Muscle layer of colon (tissue), 2 donors: ENCODE measurements at regions not wholly inside any gene's neighbourhood (a gene's known extent, or its start where the extent isn't known, plus 50 kb on each side); places are given as distances from the start of the nearest gene placed in this dataset.

ENCODE experiments used
- H3K27ac ChIP-seq: one replicate; pipeline ENCODE4 v1.7.0; 2013; ENCODE audit warnings: low read depth, mild to moderate bottlenecking, low read length, moderate library complexity
- H3K27me3 ChIP-seq, 2 donors: one replicate each; pipeline ENCODE4 v1.7.0; 2013; ENCODE audit warnings: low read length in 2 of 2, mild to moderate bottlenecking in 2 of 2; ENCODE audit not compliant: insufficient read depth in 2 of 2, control insufficient read depth in 1 of 2
- H3K36me3 ChIP-seq: one replicate; pipeline ENCODE4 v1.7.0; 2013; ENCODE audit warnings: mild to moderate bottlenecking, low read length; ENCODE audit not compliant: insufficient read depth
- H3K4me1 ChIP-seq: one replicate; pipeline ENCODE4 v1.7.0; 2013; ENCODE audit warnings: mild to moderate bottlenecking, low read length; ENCODE audit not compliant: insufficient read depth
- H3K4me3 ChIP-seq, 2 donors: one replicate each; pipeline ENCODE4 v1.7.0; 2013; ENCODE audit warnings: low read length in 2 of 2, low read depth in 1 of 2, mild to moderate bottlenecking in 1 of 2, moderate library complexity in 1 of 2
- H3K9ac ChIP-seq: one replicate; pipeline ENCODE4 v1.7.0; 2013; ENCODE audit warnings: low read length
- H3K9me3 ChIP-seq: one replicate; pipeline ENCODE4 v1.7.0; 2013; ENCODE audit warnings: mild to moderate bottlenecking, low read length
- donor health status: abdominal sarcoma.
- donor health status: Adenocarcinoma of cecum.

GRCh38 chr3:174667386-174667785, 191.7 kb upstream of the NAALADL2 start:
- Histone ChIP-seq H3K36me3 (no peaks in the 10 kb centered on the region), H3K9ac (no peak overlapping the region), H3K9me3 (no peaks in the 10 kb centered on the region), H3K4me1 (no peaks in the 10 kb centered on the region), H3K27ac (no peak overlapping the region), H3K27me3 (no peaks in the 10 kb centered on the region), H3K4me3 (no peak overlapping the region)

GRCh38 chr3:174675406-174675805, 183.7 kb upstream of the NAALADL2 start:
- Histone ChIP-seq H3K9me3 (no peaks in the 10 kb centered on the region), H3K4me3 (no peak overlapping the region)

GRCh38 chr3:174681784-174682183, 177.3 kb upstream of the NAALADL2 start:
- Histone ChIP-seq H3K27ac (no peak overlapping the region), H3K9me3 (no peaks in the 10 kb centered on the region), H3K9ac (no peak overlapping the region), H3K27me3 (no peaks in the 10 kb centered on the region), H3K36me3 (no peaks in the 10 kb centered on the region), H3K4me3 (no peak overlapping the region), H3K4me1 (no peaks in the 10 kb centered on the region)

More at GRCh38 chr3:174675406-174675805, 183.7 kb upstream of the NAALADL2 start:
- Histone ChIP-seq H3K36me3 (no peaks in the 10 kb centered on the region), H3K9ac (no peak overlapping the region), H3K4me1 (no peaks in the 10 kb centered on the region), H3K27ac (no peak overlapping the region), H3K27me3 (no peaks in the 10 kb centered on the region)

- no peaks in the 10 kb centered on the region for H3K9me3 ChIP-seq
- H3K27ac ChIP-seq: no peak overlapping the region
- H3K9ac ChIP-seq: no peak overlapping the region
- H3K4me3 ChIP-seq: no peak overlapping the region
- H3K27me3 ChIP-seq: no peaks in the 10 kb centered on the region
- no peaks in the 10 kb centered on the region for H3K36me3 ChIP-seq
- no peaks in the 10 kb centered on the region for H3K4me1 ChIP-seq
Measured at GRCh38 chr3:174685796-174686195, 173.3 kb upstream of the NAALADL2 start.

GRCh38 chr3:174697310-174697709, 161.8 kb upstream of the NAALADL2 start:
- Histone ChIP-seq H3K27ac (no peak overlapping the region), H3K4me3 (no peak overlapping the region), H3K36me3 (no peaks in the 10 kb centered on the region), H3K4me1 (no peaks in the 10 kb centered on the region), H3K9me3 (no peaks in the 10 kb centered on the region), H3K9ac (no peak overlapping the region), H3K27me3 (no peaks in the 10 kb centered on the region)

GRCh38 chr3:174700736-174701135, 158.4 kb upstream of the NAALADL2 start:
- Histone ChIP-seq H3K4me3 (no peak overlapping the region), H3K36me3 (no peaks in the 10 kb centered on the region), H3K27me3 (no peaks in the 10 kb centered on the region), H3K27ac (no peak overlapping the region), H3K9me3 (no peaks in the 10 kb centered on the region), H3K4me1 (no peaks in the 10 kb centered on the region), H3K9ac (no peak overlapping the region)

- H3K9ac ChIP-seq: no peak overlapping the region
- no peak overlapping the region for H3K27ac ChIP-seq
Measured at GRCh38 chr3:174710612-174711011, 148.5 kb upstream of the NAALADL2 start.

GRCh38 chr3:174715386-174715785, 143.7 kb upstream of the NAALADL2 start:
- H3K27ac ChIP-seq: no peak overlapping the region
- no peaks in the 10 kb centered on the region for H3K36me3 ChIP-seq
- H3K4me3 ChIP-seq: no peak overlapping the region
- no peaks in the 10 kb centered on the region for H3K9me3 ChIP-seq
- no peaks in the 10 kb centered on the region for H3K27me3 ChIP-seq
- H3K4me1 ChIP-seq: no peaks in the 10 kb centered on the region
- no peak overlapping the region for H3K9ac ChIP-seq

More at GRCh38 chr3:174710612-174711011, 148.5 kb upstream of the NAALADL2 start:
- Histone ChIP-seq H3K9me3 (no peaks in the 10 kb centered on the region), H3K36me3 (no peaks in the 10 kb centered on the region), H3K27me3 (no peaks in the 10 kb centered on the region), H3K4me1 (no peaks in the 10 kb centered on the region), H3K4me3 (no peak overlapping the region)

GRCh38 chr3:174716956-174717505, 142.1 kb upstream of the NAALADL2 start:
- no peaks in the 10 kb centered on the region for H3K36me3 ChIP-seq
- H3K9me3 ChIP-seq: no peaks in the 10 kb centered on the region
- no peak overlapping the region for H3K9ac ChIP-seq
- H3K27ac ChIP-seq: no peak overlapping the region
- H3K4me3 ChIP-seq: no peak overlapping the region
- no peaks in the 10 kb centered on the region for H3K27me3 ChIP-seq
- H3K4me1 ChIP-seq: no peaks in the 10 kb centered on the region

- no peaks in the 10 kb centered on the region for H3K9me3 ChIP-seq
- H3K4me3 ChIP-seq: no peak overlapping the region
- no peak overlapping the region for H3K9ac ChIP-seq
- no peaks in the 10 kb centered on the region for H3K4me1 ChIP-seq
- no peaks in the 10 kb centered on the region for H3K36me3 ChIP-seq
- no peaks in the 10 kb centered on the region for H3K27me3 ChIP-seq
- no peak overlapping the region for H3K27ac ChIP-seq
Measured at GRCh38 chr3:174720717-174721116, 138.4 kb upstream of the NAALADL2 start.

GRCh38 chr3:174725303-174725702, 133.8 kb upstream of the NAALADL2 start:
- Histone ChIP-seq H3K4me3 (no peak overlapping the region), H3K27me3 (no peaks in the 10 kb centered on the region), H3K4me1 (no peaks in the 10 kb centered on the region), H3K36me3 (no peaks in the 10 kb centered on the region), H3K27ac (no peak overlapping the region), H3K9ac (no peak overlapping the region), H3K9me3 (no peaks in the 10 kb centered on the region)

- H3K27me3 ChIP-seq: no peaks in the 10 kb centered on the region
- no peak overlapping the region for H3K27ac ChIP-seq
- H3K9ac ChIP-seq: no peak overlapping the region
- H3K36me3 ChIP-seq: no peaks in the 10 kb centered on the region
- no peaks in the 10 kb centered on the region for H3K9me3 ChIP-seq
- no peak overlapping the region for H3K4me3 ChIP-seq
- H3K4me1 ChIP-seq: no peaks in the 10 kb centered on the region
Measured at GRCh38 chr3:174737966-174738365, 121.2 kb upstream of the NAALADL2 start.
